Epithelial cell of esophagus (primary cell): ENCODE measurements at regions not wholly inside any gene's neighbourhood (a gene's known extent, or its start where the extent isn't known, plus 50 kb on each side); places are given as distances from the start of the nearest gene placed in this dataset.

Experiments used
- DNase-seq: peaks from one replicate; pipeline ENCODE4 v3.0.0; 2010; ENCODE audit warnings: low read depth
- H3K4me3 ChIP-seq: 2 replicates; pipeline ENCODE4 v1.5.1; 2011; ENCODE audit warnings: mild to moderate bottlenecking, low read length, control low read depth
- CTCF ChIP-seq: IDR thresholded peaks from 2 replicates; pipeline ENCODE4 v1.5.1; 2011; ENCODE audit warnings: low read depth, mild to moderate bottlenecking, low read length, control low read depth, inconsistent platforms; ENCODE audit not compliant: insufficient read depth; ENCODE audit errors: missing control alignments

- no peak for TF ChIP-seq CTCF
- no peak for DNase-seq
- H3K4me3 ChIP-seq, result no peak overlapping the region
Observed at GRCh38 chr6:100288311-100288710, 176.4 kb downstream of the SIM1 start.

- peak; percentile 48 for DNase-seq
- no peak for TF ChIP-seq CTCF
Observed at GRCh38 chr6:100283285-100283684, 181.4 kb downstream of the SIM1 start.

GRCh38 chr6:100281471-100281901 lies 183.2 kb downstream of the SIM1 start:
- TF ChIP-seq CTCF, result no peak
- DNase-seq, result no peak
- H3K4me3 ChIP-seq, result no peak overlapping the region

More at GRCh38 chr6:100283285-100283684, 181.4 kb downstream of the SIM1 start:
- no peak overlapping the region for H3K4me3 ChIP-seq

- no peak overlapping the region for H3K4me3 ChIP-seq
- TF ChIP-seq CTCF, result no peak
- DNase-seq, result peak; percentile 28
Observed at GRCh38 chr6:100276311-100277057, 188.2 kb downstream of the SIM1 start.

GRCh38 chr6:100274147-100274546 lies 190.6 kb downstream of the SIM1 start:
- no peak for TF ChIP-seq CTCF
- H3K4me3 ChIP-seq, result no peak overlapping the region
- DNase-seq, result peak; percentile 53

- H3K4me3 ChIP-seq, result no peak overlapping the region
- DNase-seq, result no peak
- no peak for TF ChIP-seq CTCF
Observed at GRCh38 chr6:100271625-100272024, 193.1 kb downstream of the SIM1 start.

- DNase-seq, result no peak
- no peak for TF ChIP-seq CTCF
- H3K4me3 ChIP-seq, result no peak overlapping the region
Observed at GRCh38 chr6:100271202-100271601, 193.5 kb downstream of the SIM1 start.
